WERI-Rb-1 (cell line): ENCODE measurements at regions not wholly inside any gene's neighbourhood (a gene's known extent, or its start where the extent isn't known, plus 50 kb on each side); places are given as distances from the start of the nearest gene placed in this dataset.
"Not testable (repeated sequence)": the region's sequence is repeated elsewhere in the genome, so short reads cannot be mapped to it uniquely, and the experiment has no call there.

Experiments used
- DNase-seq: peaks from one replicate; pipeline ENCODE4 v3.0.0-alpha.2; 2020
- H3K27ac ChIP-seq: fragments of 250-450 bp; sonication (Bioruptor Pico); 2 replicates; pipeline ENCODE4 v1.5.1; 2020; ENCODE audit warnings: mild to moderate bottlenecking, moderate library complexity
- H3K27me3 ChIP-seq: fragments of 250-450 bp; sonication (Bioruptor Pico); 2 replicates; pipeline ENCODE4 v1.5.1; 2021; ENCODE audit warnings: mild to moderate bottlenecking, low read depth, moderate library complexity; ENCODE audit not compliant: insufficient read depth, severe bottlenecking
- H3K36me3 ChIP-seq: fragments of 250-450 bp; sonication (Bioruptor Pico); 2 replicates; pipeline ENCODE4 v1.5.1; 2020; ENCODE audit warnings: mild to moderate bottlenecking, moderate library complexity
- H3K4me3 ChIP-seq: 2 replicates; pipeline ENCODE4 v1.5.1; 2011; ENCODE audit warnings: low read depth, mild to moderate bottlenecking, control low read depth, low read length
- H3K9me3 ChIP-seq: fragments of 250-450 bp; sonication (Bioruptor Pico); 2 replicates; pipeline ENCODE4 v1.5.1; 2021; ENCODE audit warnings: mild to moderate bottlenecking, moderate library complexity; ENCODE audit not compliant: severe bottlenecking
- CTCF ChIP-seq: IDR thresholded peaks from 2 replicates; pipeline ENCODE4 v1.5.1; 2011; ENCODE audit warnings: low read depth, mild to moderate bottlenecking, control low read depth, inconsistent platforms, low read length

- Histone ChIP-seq H3K4me3 (no peak overlapping the region), H3K9me3 (no peaks in the 10 kb centered on the region), H3K27me3 (no peaks in the 10 kb centered on the region), H3K36me3 (no peaks in the 10 kb centered on the region), H3K27ac (no peak overlapping the region)
- no peak for TF ChIP-seq CTCF
- DNase-seq, result no peak
Measured at GRCh38 chr6:3617681-3618311, 133.7 kb downstream of the PXDC1 start.

- Histone ChIP-seq H3K4me3 (no peak overlapping the region), H3K27ac (no peak overlapping the region), H3K36me3 (no peaks in the 10 kb centered on the region), H3K9me3 (no peaks in the 10 kb centered on the region), H3K27me3 (no peaks in the 10 kb centered on the region)
- no peak for TF ChIP-seq CTCF
- no peak for DNase-seq
Measured at GRCh38 chr6:3617192-3617631, 134.3 kb downstream of the PXDC1 start.

GRCh38 chr6:3616565-3617176, 134.8 kb downstream of the PXDC1 start:
- no peaks in the 10 kb centered on the region for H3K9me3 ChIP-seq
- H3K4me3 ChIP-seq, result no peak overlapping the region
- H3K27ac ChIP-seq, result no peak overlapping the region
- H3K36me3 ChIP-seq, result no peaks in the 10 kb centered on the region
- TF ChIP-seq CTCF, result no peak
- no peaks in the 10 kb centered on the region for H3K27me3 ChIP-seq
- no peak for DNase-seq

GRCh38 chr6:3615391-3616380, 135.8 kb downstream of the PXDC1 start:
- Histone ChIP-seq H3K4me3 (no peak overlapping the region), H3K27me3 (no peaks in the 10 kb centered on the region)
- DNase-seq, result no peak

GRCh38 chr6:3614918-3615317, 136.6 kb downstream of the PXDC1 start:
- Histone ChIP-seq H3K27ac (no peak overlapping the region), H3K9me3 (no peaks in the 10 kb centered on the region), H3K36me3 (no peaks in the 10 kb centered on the region), H3K4me3 (no peak overlapping the region), H3K27me3 (no peaks in the 10 kb centered on the region)
- no peak for TF ChIP-seq CTCF
- DNase-seq, result no peak

More at GRCh38 chr6:3615391-3616380, 135.8 kb downstream of the PXDC1 start:
- Histone ChIP-seq H3K9me3 (no peaks in the 10 kb centered on the region), H3K36me3 (no peaks in the 10 kb centered on the region), H3K27ac (no peak overlapping the region)
- TF ChIP-seq CTCF, result no peak

DNA sequence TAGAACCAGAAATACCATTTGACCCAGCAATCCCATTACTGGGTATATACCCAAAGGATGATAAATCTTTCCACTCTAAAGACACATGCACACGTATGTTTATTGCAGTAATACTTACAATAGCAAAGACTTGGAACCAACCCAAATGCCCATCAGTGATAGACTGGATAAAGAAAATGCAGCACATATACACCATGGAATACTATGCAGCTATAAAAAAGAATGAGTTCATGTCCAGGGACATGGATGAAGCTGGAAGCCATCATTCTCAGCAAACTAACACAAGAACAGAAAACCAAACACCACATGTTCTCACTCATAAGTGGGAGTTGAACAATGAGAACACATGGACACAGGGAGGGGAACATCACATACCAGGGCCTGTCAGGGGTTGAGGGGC, 137.9 kb downstream of the PXDC1 start:
- H3K36me3 ChIP-seq, H3K4me3 ChIP-seq, H3K9me3 ChIP-seq, H3K27me3 ChIP-seq, DNase-seq, H3K27ac ChIP-seq: not testable (repeated sequence)
